ENCODE measurements at regions not wholly inside any gene's neighbourhood (a gene's known extent, or its start where the extent isn't known, plus 50 kb on each side); places are given as distances from the start of the nearest gene placed in this dataset.

GRCh38 chr5:133713751-133714150 lies 101.4 kb upstream of the FSTL4 start:
- no peak for TF ChIP-seq GATA3 (IDR thresholded peaks at IDR 0.05; ENCODE audit: low read depth, low read length)
- TF ChIP-seq GATA2 (IDR thresholded peaks at IDR 0.05; ENCODE audit: low read depth, low read length), result no peak
